Suprapubic skin (tissue), 4 donors: ENCODE measurements at regions not wholly inside any gene's neighbourhood (a gene's known extent, or its start where the extent isn't known, plus 50 kb on each side); places are given as distances from the start of the nearest gene placed in this dataset.
A peak's percentile ranks its signal among the peaks of the same experiment; 100 is the strongest.

ENCODE experiments used
- DNase-seq, 2 donors: peaks; one replicate each; pipeline ENCODE4 v3.0.0-alpha.2; 2019; ENCODE audit warnings: low spot score in 2 of 2
- H3K27ac ChIP-seq: fragments of 200-600 bp; sonication (generic); one replicate; pipeline ENCODE4 v1.5.1; 2019
- H3K27me3 ChIP-seq: fragments of 200-600 bp; sonication (generic); one replicate; pipeline ENCODE4 v1.5.1; 2019
- H3K36me3 ChIP-seq: fragments of 200-600 bp; sonication (generic); one replicate; pipeline ENCODE4 v1.5.1; 2019
- H3K4me1 ChIP-seq: fragments of 200-600 bp; sonication (generic); one replicate; pipeline ENCODE4 v1.5.1; 2019
- H3K4me3 ChIP-seq: fragments of 200-600 bp; sonication (generic); one replicate; pipeline ENCODE4 v1.5.1; 2019; ENCODE audit warnings: mild to moderate bottlenecking
- H3K9me3 ChIP-seq: fragments of 200-600 bp; sonication (generic); one replicate; pipeline ENCODE4 v1.5.1; 2019
- EP300 ChIP-seq: sonication (generic); formaldehyde crosslinking; IDR thresholded peaks from one replicate; pipeline ENCODE4 v1.6.1; 2017; ENCODE audit warnings: antibody characterized with exemption
- POLR2A ChIP-seq, 2 donors: fragments of 450-650 bp; IDR thresholded peaks; one replicate each; pipeline ENCODE4 v1.6.1; 2017; ENCODE audit warnings: antibody characterized with exemption in 2 of 2, mild to moderate bottlenecking in 2 of 2, moderate library complexity in 2 of 2
- POLR2AphosphoS5 ChIP-seq, 3 donors: sonication (generic); formaldehyde crosslinking; IDR thresholded peaks; one replicate each; pipeline ENCODE4 v1.6.1; 2017; ENCODE audit warnings: antibody characterized with exemption in 3 of 3
- WGBS: methylation state at CpG from one replicate; pipeline ENCODE4 v1.1.5; 2018; 5-methylcytosine and 5-hydroxymethylcytosine counted together
- TF ChIP-seq, protein P1 (sequence below), 2 donors: fragments of 200-600 bp in 1 of 2; fragments of 450-650 bp in 1 of 2; sonication (generic) in 1 of 2; IDR thresholded peaks; one replicate each; pipeline ENCODE4 v1.5.1; 2016 to 2019; ENCODE audit warnings: antibody characterized with exemption in 2 of 2, mild to moderate bottlenecking in 1 of 2, moderate library complexity in 1 of 2

DNA sequence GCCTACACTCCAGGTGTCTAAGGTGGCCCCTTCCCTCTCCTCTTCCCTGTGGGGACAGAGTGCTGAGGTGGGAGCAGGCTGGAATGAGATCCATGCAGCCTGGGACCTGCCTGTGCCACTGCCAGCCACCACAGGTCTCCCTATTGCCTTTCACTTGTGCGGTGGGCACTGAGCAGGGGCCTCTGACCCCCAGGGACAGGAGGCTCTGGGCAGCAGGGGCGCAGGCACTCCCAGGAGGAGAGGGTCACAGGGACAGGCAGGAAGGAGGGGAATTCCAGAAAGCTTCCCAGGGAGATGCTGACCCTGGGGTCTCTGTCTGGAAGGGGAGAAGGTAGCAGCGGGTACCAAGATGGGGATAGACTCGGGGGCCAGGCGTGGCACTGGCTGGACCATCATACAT, 228.5 kb upstream of the B3GAT1 start:
- Histone ChIP-seq H3K27me3 (peaks cover 28% of the 10 kb centered on the region), H3K4me3 (no peak overlapping the region), H3K9me3 (no peaks in the 10 kb centered on the region), H3K27ac (peak overlapping the region; percentile 74), H3K36me3 (no peaks in the 10 kb centered on the region), H3K4me1 (peaks cover 31% of the 10 kb centered on the region)
- DNase-seq: no peak
- 100% methylated on average over 3 of the region's 5 CpGs for WGBS
- TF ChIP-seq EP300 (no peak), POLR2AphosphoS5 (IDR thresholded peaks at IDR 0.05) (no peak), POLR2A (IDR thresholded peaks at IDR 0.05) (no peak)
- TF ChIP-seq, protein P1, sequence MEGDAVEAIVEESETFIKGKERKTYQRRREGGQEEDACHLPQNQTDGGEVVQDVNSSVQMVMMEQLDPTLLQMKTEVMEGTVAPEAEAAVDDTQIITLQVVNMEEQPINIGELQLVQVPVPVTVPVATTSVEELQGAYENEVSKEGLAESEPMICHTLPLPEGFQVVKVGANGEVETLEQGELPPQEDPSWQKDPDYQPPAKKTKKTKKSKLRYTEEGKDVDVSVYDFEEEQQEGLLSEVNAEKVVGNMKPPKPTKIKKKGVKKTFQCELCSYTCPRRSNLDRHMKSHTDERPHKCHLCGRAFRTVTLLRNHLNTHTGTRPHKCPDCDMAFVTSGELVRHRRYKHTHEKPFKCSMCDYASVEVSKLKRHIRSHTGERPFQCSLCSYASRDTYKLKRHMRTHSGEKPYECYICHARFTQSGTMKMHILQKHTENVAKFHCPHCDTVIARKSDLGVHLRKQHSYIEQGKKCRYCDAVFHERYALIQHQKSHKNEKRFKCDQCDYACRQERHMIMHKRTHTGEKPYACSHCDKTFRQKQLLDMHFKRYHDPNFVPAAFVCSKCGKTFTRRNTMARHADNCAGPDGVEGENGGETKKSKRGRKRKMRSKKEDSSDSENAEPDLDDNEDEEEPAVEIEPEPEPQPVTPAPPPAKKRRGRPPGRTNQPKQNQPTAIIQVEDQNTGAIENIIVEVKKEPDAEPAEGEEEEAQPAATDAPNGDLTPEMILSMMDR (IDR thresholded peaks at IDR 0.05): no peak

DNA sequence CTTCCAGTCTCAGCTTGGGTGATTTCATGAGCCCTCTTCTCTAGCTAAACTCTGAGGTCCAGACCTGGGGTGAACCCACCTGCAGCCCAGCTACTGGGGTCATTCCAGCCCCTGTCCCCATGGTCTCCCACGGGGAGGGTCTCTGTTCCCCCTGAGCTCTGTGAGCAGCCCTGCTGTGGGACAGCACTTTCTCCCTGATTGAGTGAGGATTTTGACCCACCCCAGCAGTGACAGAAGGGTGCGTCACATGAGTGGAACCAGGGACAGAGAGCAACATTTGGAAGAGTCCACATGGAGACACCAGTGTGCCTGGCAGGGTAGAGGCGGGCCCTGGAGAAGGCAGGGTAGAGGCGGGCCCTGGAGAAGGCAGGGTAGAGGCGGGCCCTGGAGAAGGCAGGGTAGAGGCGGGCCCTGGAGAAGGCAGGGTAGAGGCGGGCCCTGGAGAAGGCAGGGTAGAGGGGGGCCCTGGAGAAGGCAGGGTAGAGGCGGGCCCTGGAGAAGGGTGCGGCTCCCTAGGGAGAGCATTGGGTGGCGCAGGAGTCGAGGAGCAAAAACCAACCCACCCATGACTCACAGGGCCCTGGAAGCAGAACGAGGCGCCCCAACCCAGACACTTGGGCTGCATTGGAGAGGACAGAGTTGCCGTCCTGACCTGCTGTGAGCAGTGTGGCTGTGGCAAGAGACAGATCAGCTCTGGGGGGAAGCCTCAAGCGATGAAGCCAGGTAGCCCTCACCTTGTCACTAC, 227.7 kb upstream of the B3GAT1 start:
- 51% methylated on average over 12 of the region's 15 CpGs for WGBS
- Histone ChIP-seq H3K27ac (peak overlapping the region; percentile 74), H3K36me3 (no peaks in the 10 kb centered on the region), H3K4me3 (no peak overlapping the region), H3K9me3 (no peaks in the 10 kb centered on the region), H3K4me1 (peaks cover 26% of the 10 kb centered on the region), H3K27me3 (peaks cover 25% of the 10 kb centered on the region)
- no peak for DNase-seq
- TF ChIP-seq POLR2A (IDR thresholded peaks at IDR 0.05) (no peak), EP300 (no peak), POLR2AphosphoS5 (IDR thresholded peaks at IDR 0.05) (no peak)
- TF ChIP-seq, protein P1 (IDR thresholded peaks at IDR 0.05): no peak

DNA sequence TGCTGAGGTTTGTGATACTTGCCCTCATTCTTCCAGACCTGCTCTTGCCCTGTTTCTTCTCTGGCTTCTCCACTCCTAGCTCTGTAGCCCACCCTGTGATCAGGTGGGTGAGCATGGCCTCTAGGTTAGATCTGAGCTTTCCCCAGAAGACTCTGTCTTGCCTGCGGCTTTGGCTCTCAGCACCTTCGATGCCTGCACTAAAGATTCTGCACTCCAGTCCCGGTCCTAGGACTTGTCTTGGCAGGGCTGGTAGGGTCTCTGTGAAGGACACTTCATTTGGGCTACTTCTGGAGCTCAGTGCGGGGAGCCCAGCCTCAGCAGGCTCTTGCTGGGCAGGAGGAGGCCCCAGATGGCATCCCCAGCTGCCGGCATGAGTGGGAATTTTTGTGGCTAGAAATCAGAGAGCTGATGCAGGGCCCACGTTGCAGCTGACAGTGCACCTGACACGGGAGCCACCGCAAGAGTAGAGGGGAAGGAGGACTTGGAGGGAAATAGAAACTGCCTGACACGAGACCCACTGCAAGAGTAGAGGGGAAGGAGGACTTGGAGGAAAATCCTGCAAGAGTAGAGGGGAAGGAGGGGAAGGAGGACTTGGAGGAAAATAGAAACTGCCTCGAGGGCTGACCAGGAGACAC, 226.9 kb upstream of the B3GAT1 start:
- H3K36me3 ChIP-seq: no peaks in the 10 kb centered on the region
- H3K27me3 ChIP-seq: peaks cover 20% of the 10 kb centered on the region
- H3K4me1 ChIP-seq: peaks cover 23% of the 10 kb centered on the region
- no peak overlapping the region for H3K27ac ChIP-seq
- 67% methylated on average over 9 of the region's 10 CpGs for WGBS
- TF ChIP-seq EP300 (no peak), POLR2A (IDR thresholded peaks at IDR 0.05) (no peak), POLR2AphosphoS5 (IDR thresholded peaks at IDR 0.05) (no peak)
- TF ChIP-seq, protein P1 (IDR thresholded peaks at IDR 0.05): no peak
- H3K4me3 ChIP-seq: no peak overlapping the region
- no peak for DNase-seq
- H3K9me3 ChIP-seq: no peaks in the 10 kb centered on the region

DNA sequence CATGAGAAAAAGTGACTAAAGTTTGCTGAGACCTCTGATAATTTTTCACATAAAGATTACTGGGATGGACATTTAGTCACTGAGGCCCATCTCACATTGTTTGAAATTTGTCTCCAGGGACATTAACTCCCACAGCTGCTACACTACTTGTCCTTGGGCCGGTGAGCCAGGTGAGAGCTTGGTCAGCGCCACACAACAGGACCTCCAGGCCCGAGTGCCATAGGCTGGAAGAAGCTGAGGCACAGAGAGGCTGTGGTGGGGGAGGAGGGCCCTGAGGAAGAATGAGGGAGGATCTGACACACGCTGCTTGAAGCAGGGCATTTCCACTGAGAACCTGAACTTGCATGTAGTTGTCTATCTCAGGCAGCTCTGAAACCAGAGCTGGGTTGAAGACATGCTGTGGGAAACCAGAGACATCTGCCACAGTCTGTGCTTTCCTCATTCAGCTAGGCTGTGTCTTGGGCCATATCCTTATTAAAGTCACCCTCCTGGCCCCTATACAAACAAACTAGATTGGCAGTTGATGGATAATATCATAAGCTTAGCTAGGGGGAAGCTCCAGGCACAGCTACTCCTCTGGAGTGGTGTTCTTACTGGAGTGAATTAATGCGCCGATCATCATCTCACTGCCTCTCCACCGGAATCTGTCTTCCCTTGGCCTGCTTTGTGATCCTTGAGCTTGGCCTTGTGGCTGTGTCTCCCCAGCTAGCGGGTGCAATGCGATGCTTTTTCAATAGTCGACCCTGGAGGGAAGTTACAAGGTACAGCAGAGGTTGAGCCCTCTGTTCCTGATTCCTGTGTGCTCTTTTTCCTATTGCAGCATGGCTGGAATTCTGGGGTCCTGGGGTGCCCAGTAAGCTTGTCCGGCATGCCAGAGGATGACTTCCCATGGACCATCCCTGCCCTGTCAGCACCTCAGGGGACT, 225.3 kb upstream of the B3GAT1 start:
- 79% methylated on average over 11 of the region's 11 CpGs for WGBS
- no peaks in the 10 kb centered on the region for H3K9me3 ChIP-seq
- H3K4me1 ChIP-seq: peaks cover 20% of the 10 kb centered on the region
- DNase-seq: no peak
- peaks cover 15% of the 10 kb centered on the region for H3K27me3 ChIP-seq
- H3K27ac ChIP-seq: no peak overlapping the region
- H3K4me3 ChIP-seq: no peak overlapping the region
- no peaks in the 10 kb centered on the region for H3K36me3 ChIP-seq
- no peak for TF ChIP-seq EP300
- TF ChIP-seq, protein P1 (IDR thresholded peaks at IDR 0.05): no peak
- TF ChIP-seq POLR2A (IDR thresholded peaks at IDR 0.05): no peak
- no peak for TF ChIP-seq POLR2AphosphoS5 (IDR thresholded peaks at IDR 0.05)
